ENCODE measurements at regions not wholly inside any gene's neighbourhood (a gene's known extent, or its start where the extent isn't known, plus 50 kb on each side); places are given as distances from the start of the nearest gene placed in this dataset.

- intact Hi-C loops (cut with micrococcal nuclease), result no loop called here
- H3K9me3 Mint-ChIP-seq, result no peaks in the 10 kb centered on the region
- H3K4me3 Mint-ChIP-seq, result no peak overlapping the region
- no peaks in the 10 kb centered on the region for H3K36me3 Mint-ChIP-seq
- peaks cover 2% of the 10 kb centered on the region for H3K27me3 Mint-ChIP-seq
- H3K27ac Mint-ChIP-seq, result no peak overlapping the region
- POLR2A ChIA-PET, result no interaction called here
- no peak for DNase-seq
- CTCF ChIA-PET, result no interaction called here
- H3K4me1 Mint-ChIP-seq (ENCODE audit: low read depth), result no peaks in the 10 kb centered on the region
These were observed 450.5 kb upstream of the ACVR2A start for GRCh38 chr2:147394179-147394790.

DNA sequence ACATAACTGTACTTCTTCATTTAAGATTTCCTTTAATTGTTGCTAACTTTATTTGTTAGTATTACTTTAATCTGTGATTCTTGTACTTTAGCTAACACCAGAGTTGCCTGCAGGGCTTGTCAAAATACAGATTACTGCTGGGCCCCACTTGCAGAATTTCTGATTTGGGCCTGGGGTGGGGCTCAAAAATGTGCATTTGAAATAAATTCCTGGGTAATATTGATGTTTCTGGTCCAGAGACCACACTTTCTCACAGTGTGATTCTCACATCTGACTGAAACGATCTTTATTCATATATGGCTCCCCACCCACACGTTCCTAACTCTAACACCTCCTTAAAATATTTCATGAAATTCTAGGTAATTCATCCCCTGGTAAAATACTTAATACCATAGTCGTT lies 452.6 kb upstream of the ACVR2A start:
- H3K27me3 Mint-ChIP-seq, result no peaks in the 10 kb centered on the region
- no peaks in the 10 kb centered on the region for H3K36me3 Mint-ChIP-seq
- H3K4me3 Mint-ChIP-seq, result no peak overlapping the region
- CTCF ChIA-PET, result no interaction called here
- intact Hi-C loops (cut with micrococcal nuclease), result no loop called here
- no peaks in the 10 kb centered on the region for H3K9me3 Mint-ChIP-seq
- POLR2A ChIA-PET, result no interaction called here
- no peak overlapping the region for H3K27ac Mint-ChIP-seq
- no peak for DNase-seq
- H3K4me1 Mint-ChIP-seq (ENCODE audit: low read depth), result peaks cover 3% of the 10 kb centered on the region

DNA sequence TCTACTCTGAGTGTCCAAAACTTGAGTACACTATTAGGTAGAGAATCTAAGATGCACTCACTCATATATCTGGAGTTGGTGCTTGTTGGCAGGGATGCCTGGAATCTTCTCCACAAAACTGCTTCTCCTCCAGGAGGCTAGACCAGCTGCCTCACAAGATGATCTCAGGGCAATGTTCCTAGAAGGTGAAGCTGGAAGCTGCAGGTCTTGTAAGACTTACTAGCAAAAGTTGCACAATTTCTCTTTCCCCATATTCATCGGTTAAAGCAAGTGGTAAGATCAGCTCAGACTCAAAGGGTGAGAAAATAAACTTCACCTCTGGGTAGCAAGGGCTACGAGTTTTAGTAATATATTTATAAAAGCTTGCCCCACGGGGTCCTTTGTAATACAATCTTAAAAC lies 454.4 kb upstream of the ACVR2A start:
- no peak for DNase-seq
- Mint-ChIP-seq H3K27me3 (no peaks in the 10 kb centered on the region), H3K4me1 (ENCODE audit: low read depth) (peaks cover 3% of the 10 kb centered on the region), H3K27ac (no peak overlapping the region), H3K36me3 (no peaks in the 10 kb centered on the region), H3K4me3 (no peak overlapping the region), H3K9me3 (no peaks in the 10 kb centered on the region)
- POLR2A ChIA-PET, result no interaction called here
- CTCF ChIA-PET, result no interaction called here
- intact Hi-C loops (cut with micrococcal nuclease), result no loop called here

DNA sequence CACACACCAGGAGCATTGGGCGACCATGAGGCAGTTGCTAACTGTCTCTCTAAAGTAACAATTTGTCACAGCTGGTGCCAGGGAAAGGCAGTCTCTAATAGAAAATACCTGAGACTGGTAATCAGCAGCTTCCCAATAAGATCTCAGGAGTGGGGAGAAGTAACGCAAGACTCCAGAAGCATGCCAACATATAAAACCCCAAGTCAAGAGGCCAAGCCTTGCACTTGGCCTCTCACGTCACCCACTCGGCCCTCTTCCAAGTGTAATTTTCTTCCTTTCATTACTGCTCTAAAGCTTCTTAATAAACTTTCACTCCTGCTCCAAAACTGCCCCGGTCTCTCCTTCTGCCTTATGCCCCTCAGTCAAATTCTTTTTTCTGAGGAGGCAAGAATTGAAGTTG lies 455.6 kb upstream of the ACVR2A start:
- POLR2A ChIA-PET, result no interaction called here

GRCh38 chr2:147388217-147388616 lies 456.6 kb upstream of the ACVR2A start:
- intact Hi-C loops (cut with micrococcal nuclease), result no loop called here
- Mint-ChIP-seq H3K9me3 (no peaks in the 10 kb centered on the region), H3K27ac (no peak overlapping the region), H3K27me3 (no peaks in the 10 kb centered on the region), H3K4me1 (ENCODE audit: low read depth) (peaks cover 3% of the 10 kb centered on the region), H3K36me3 (no peaks in the 10 kb centered on the region), H3K4me3 (no peak overlapping the region)
- DNase-seq, result no peak
- ChIA-PET CTCF (interaction anchor here (1.2 kb wide), 1 partner anchor 9 kb away, joined by 3 read pairs; no protein-coding TSS in a partner anchor), POLR2A (no interaction called here)

More for the DNA sequence above, 455.6 kb upstream of the ACVR2A start:
- no peaks in the 10 kb centered on the region for H3K27me3 Mint-ChIP-seq
- H3K4me3 Mint-ChIP-seq, result no peak overlapping the region
- no peak for DNase-seq
- H3K36me3 Mint-ChIP-seq, result no peaks in the 10 kb centered on the region
- H3K27ac Mint-ChIP-seq, result no peak overlapping the region
- CTCF ChIA-PET, result interaction anchor here (1.0 to 1.2 kb wide), 2 partner anchors 10 to 57 kb away, joined by 3 read pairs; no protein-coding TSS in a partner anchor
- no peaks in the 10 kb centered on the region for H3K9me3 Mint-ChIP-seq
- H3K4me1 Mint-ChIP-seq (ENCODE audit: low read depth), result peaks cover 3% of the 10 kb centered on the region
- intact Hi-C loops (cut with micrococcal nuclease), result no loop called here

GRCh38 chr2:147386284-147386683 lies 458.5 kb upstream of the ACVR2A start:
- intact Hi-C loops (cut with micrococcal nuclease), result no loop called here
- ChIA-PET POLR2A (no interaction called here), CTCF (interaction anchor here (1.3 kb wide), 1 partner anchor 54 kb away, joined by 3 read pairs; no protein-coding TSS in a partner anchor)

GRCh38 chr2:147385600-147385999 lies 459.2 kb upstream of the ACVR2A start:
- H3K27ac Mint-ChIP-seq, result no peak overlapping the region
- peaks cover 3% of the 10 kb centered on the region for H3K4me1 Mint-ChIP-seq (ENCODE audit: low read depth)
- no peaks in the 10 kb centered on the region for H3K36me3 Mint-ChIP-seq
- H3K9me3 Mint-ChIP-seq, result no peaks in the 10 kb centered on the region
- no peak for DNase-seq
- CTCF ChIA-PET, result no interaction called here
- intact Hi-C loops (cut with micrococcal nuclease), result no loop called here
- POLR2A ChIA-PET, result no interaction called here
- H3K4me3 Mint-ChIP-seq, result no peak overlapping the region
- H3K27me3 Mint-ChIP-seq, result no peaks in the 10 kb centered on the region

More at GRCh38 chr2:147386284-147386683, 458.5 kb upstream of the ACVR2A start:
- H3K27me3 Mint-ChIP-seq, result no peaks in the 10 kb centered on the region
- H3K36me3 Mint-ChIP-seq, result no peaks in the 10 kb centered on the region
- no peak overlapping the region for H3K4me3 Mint-ChIP-seq
- H3K4me1 Mint-ChIP-seq (ENCODE audit: low read depth), result peaks cover 3% of the 10 kb centered on the region
- H3K9me3 Mint-ChIP-seq, result no peaks in the 10 kb centered on the region
- no peak for DNase-seq
- H3K27ac Mint-ChIP-seq, result no peak overlapping the region

DNA sequence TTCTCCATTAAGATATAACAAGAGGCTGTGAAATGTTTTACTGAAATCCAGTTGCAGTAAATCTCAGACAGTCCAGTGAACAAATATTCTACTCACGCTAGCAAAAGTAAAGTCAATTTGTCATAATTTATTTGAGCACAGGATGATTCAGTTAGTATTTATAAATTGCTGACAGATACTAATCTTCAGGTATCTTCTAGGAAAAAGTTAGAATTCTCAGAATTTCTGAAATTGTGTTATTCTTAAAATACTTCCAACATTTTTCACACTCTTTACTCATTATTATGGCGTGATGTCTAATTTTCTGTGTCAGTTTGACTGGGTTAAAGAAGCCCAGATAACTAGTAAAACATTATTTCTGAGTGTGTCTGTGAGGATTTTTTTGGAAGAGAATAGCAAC lies 460.2 kb upstream of the ACVR2A start:
- intact Hi-C loops (cut with micrococcal nuclease), result no loop called here
- DNase-seq, result no peak
- Mint-ChIP-seq H3K27me3 (no peaks in the 10 kb centered on the region), H3K4me1 (ENCODE audit: low read depth) (peaks cover 3% of the 10 kb centered on the region), H3K4me3 (no peak overlapping the region), H3K9me3 (no peaks in the 10 kb centered on the region), H3K27ac (no peak overlapping the region), H3K36me3 (no peaks in the 10 kb centered on the region)
- ChIA-PET CTCF (no interaction called here), POLR2A (no interaction called here)

DNA sequence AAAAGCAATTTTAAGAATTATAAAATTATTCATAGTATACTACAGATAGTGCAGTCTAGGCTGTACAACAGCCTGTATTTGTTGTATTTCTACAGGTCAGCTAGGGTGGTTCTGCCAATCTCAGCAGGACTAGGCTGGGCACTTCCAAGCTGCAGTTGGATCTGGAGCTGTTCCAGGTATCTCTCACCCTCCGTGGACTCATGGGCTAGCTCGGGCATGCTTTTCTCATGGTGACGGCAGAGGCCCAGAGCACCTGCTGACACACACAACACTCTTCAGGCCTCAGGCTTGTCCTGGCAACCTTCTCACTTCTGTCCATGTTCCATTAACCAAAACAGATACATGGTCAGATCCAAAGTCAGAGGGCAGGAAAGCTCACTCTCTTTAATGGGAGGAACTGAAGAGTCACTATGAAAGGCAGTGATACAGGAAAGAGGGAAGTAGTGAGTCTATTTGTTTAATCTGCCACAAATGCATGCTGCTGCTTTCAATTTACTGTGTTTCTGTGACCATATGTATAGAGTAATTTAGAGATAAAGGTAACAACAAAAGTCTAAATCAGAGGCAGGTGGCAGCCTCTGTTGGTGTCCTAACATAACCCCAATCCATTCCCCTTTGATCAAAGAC lies 462.4 kb upstream of the ACVR2A start:
- DNase-seq, result no peak
- no peaks in the 10 kb centered on the region for H3K9me3 Mint-ChIP-seq
- intact Hi-C loops (cut with micrococcal nuclease), result no loop called here
- no peak overlapping the region for H3K27ac Mint-ChIP-seq
- no peak overlapping the region for H3K4me3 Mint-ChIP-seq
- ChIA-PET POLR2A (no interaction called here), CTCF (no interaction called here)
- no peaks in the 10 kb centered on the region for H3K4me1 Mint-ChIP-seq (ENCODE audit: low read depth)
- H3K27me3 Mint-ChIP-seq, result no peaks in the 10 kb centered on the region
- no peaks in the 10 kb centered on the region for H3K36me3 Mint-ChIP-seq

- intact Hi-C loops (cut with micrococcal nuclease), result no loop called here
- no peak overlapping the region for H3K27ac Mint-ChIP-seq
- H3K4me1 Mint-ChIP-seq (ENCODE audit: low read depth), result peaks cover 5% of the 10 kb centered on the region
- ChIA-PET CTCF (interaction anchor here (0.6 kb wide), 1 partner anchor 16 kb away, joined by 3 read pairs; no protein-coding TSS in a partner anchor), POLR2A (interaction anchor here (0.6 kb wide), 1 partner anchor 84 kb away, joined by 3 read pairs; no protein-coding TSS in a partner anchor)
- H3K9me3 Mint-ChIP-seq, result no peaks in the 10 kb centered on the region
- no peaks in the 10 kb centered on the region for H3K36me3 Mint-ChIP-seq
- no peak for DNase-seq
- no peaks in the 10 kb centered on the region for H3K27me3 Mint-ChIP-seq
- no peak overlapping the region for H3K4me3 Mint-ChIP-seq
These were observed 466.4 kb upstream of the ACVR2A start for GRCh38 chr2:147378403-147378802.

DNA sequence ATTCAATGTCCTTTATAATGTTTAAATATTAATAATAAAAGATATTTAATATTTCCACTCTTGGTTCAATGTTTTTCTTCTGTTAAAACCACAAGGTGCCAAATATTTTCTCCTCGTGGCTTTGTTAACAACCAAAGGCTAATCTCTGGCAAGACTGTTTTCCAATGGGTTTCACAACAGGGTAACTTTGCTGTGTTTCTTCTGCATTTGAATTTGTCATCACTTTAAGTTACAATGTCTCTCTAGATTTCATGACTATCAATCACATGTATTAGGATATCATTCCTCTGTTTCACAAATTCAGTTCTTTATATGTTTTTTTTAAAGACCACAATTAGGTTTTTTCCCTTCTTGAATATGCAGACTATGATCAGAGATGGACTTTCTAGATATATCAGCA lies 469.8 kb upstream of the ACVR2A start:
- intact Hi-C loops (cut with micrococcal nuclease), result no loop called here
- H3K36me3 Mint-ChIP-seq, result no peaks in the 10 kb centered on the region
- no peak for DNase-seq
- no peak overlapping the region for H3K27ac Mint-ChIP-seq
- H3K4me1 Mint-ChIP-seq (ENCODE audit: low read depth), result peaks cover 7% of the 10 kb centered on the region
- ChIA-PET POLR2A (no interaction called here), CTCF (no interaction called here)
- no peak overlapping the region for H3K4me3 Mint-ChIP-seq
- no peaks in the 10 kb centered on the region for H3K27me3 Mint-ChIP-seq
- H3K9me3 Mint-ChIP-seq, result no peaks in the 10 kb centered on the region

- Mint-ChIP-seq H3K9me3 (no peaks in the 10 kb centered on the region), H3K4me1 (ENCODE audit: low read depth) (peaks cover 7% of the 10 kb centered on the region), H3K4me3 (no peak overlapping the region), H3K36me3 (no peaks in the 10 kb centered on the region), H3K27ac (no peak overlapping the region), H3K27me3 (no peaks in the 10 kb centered on the region)
- intact Hi-C loops (cut with micrococcal nuclease), result no loop called here
- DNase-seq, result no peak
- ChIA-PET POLR2A (no interaction called here), CTCF (no interaction called here)
These were observed 470.4 kb upstream of the ACVR2A start for GRCh38 chr2:147374423-147374811.

GRCh38 chr2:147373800-147374422 lies 470.9 kb upstream of the ACVR2A start:
- ChIA-PET CTCF (no interaction called here), POLR2A (no interaction called here)
- Mint-ChIP-seq H3K9me3 (no peaks in the 10 kb centered on the region), H3K27me3 (no peaks in the 10 kb centered on the region), H3K4me1 (ENCODE audit: low read depth) (peaks cover 7% of the 10 kb centered on the region), H3K36me3 (no peaks in the 10 kb centered on the region), H3K4me3 (no peak overlapping the region), H3K27ac (no peak overlapping the region)
- DNase-seq, result no peak
- intact Hi-C loops (cut with micrococcal nuclease), result no loop called here
